SK-N-MC (cell line): ENCODE measurements at regions not wholly inside any gene's neighbourhood (a gene's known extent, or its start where the extent isn't known, plus 50 kb on each side); places are given as distances from the start of the nearest gene placed in this dataset.

Source experiments
- EZH2 ChIP-seq: fragments of 200-600 bp; sonication (generic); IDR thresholded peaks from one replicate; pipeline ENCODE4 v1.6.1; 2017; ENCODE audit warnings: antibody characterized with exemption
- POLR2AphosphoS5 ChIP-seq: IDR thresholded peaks from 2 replicates; pipeline ENCODE4 v1.6.1; 2012; ENCODE audit warnings: mild to moderate bottlenecking, low read depth, low read length, borderline replicate concordance

DNA sequence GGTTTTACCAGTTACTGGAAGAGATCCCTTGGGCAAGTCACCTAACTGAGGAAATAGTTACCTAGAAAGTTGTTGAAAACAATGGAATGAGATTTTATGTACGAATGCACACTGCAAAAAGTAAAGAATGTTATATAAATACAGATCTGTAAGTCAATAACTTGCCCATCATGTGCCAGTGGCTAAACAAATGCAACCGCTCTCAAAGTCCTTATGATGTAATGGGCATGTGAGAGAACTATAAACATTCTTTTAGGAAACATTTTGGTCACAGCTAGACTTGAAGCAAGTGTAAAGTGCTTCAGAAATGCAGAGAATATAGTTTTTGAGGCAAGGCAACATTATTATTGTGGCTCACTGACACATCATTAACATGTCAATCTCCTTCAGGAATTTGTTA lies 1044.5 kb downstream of the TUSC7 start:
- TF ChIP-seq POLR2AphosphoS5 (no peak), EZH2 (no peak)
